Activated CD8-positive, alpha-beta memory T cell treated with anti-CD3 and anti-CD28 coated beads, Interleukin-2, amount 50 U/mL, for 48 hours (primary cell): ENCODE measurements at regions not wholly inside any gene's neighbourhood (a gene's known extent, or its start where the extent isn't known, plus 50 kb on each side); places are given as distances from the start of the nearest gene placed in this dataset.

Source experiments
- DNase-seq: peaks from one replicate; pipeline ENCODE4 v3.0.0-alpha.2; 2020

DNA sequence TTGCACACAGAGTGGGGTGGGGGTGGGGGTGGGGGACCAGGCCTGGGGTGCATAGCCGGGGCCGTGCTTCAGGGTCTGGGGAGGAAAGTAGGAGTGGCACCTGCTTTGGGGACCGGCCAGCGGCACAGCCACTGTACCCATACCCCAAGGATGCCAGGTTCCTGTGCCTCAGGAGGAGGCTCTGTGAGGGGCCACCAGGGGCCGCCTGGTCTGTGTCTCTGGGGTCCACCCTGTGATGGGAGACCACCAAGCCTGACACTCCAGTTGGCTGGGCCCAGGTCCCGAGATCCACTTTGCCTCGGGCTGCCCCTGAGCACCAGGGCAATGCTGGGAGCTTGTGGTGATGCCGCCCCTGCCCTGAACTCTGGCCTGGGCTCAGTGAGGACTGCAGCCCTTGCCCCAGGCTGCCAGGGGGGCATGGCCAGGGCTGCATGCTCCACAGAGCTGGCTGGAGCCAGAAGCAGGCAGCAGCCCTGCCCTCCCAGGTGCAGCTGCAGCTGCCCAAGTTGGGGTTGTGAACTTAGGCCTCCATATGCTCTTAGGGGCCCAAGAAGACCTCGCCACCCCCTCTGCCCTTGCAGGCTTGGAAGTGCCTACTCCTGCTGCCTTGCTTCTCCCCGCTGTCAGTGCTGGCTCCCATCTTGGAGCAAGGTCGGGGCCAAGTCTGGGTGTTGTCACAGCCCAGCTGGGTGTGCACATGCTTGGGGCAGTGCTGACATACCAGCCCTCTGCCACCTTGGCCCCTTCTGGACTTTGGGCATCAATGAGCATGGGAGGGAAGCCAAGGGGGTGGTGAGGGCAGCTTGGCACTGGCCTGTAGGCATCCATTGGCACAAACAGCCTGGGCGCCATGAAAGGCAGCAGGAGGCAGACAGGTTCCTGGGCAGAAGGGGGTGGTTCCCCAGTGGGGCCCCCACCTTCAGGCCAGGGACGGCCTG lies 123.3 kb upstream of the THY1 start:
- DNase-seq: no peak

DNA sequence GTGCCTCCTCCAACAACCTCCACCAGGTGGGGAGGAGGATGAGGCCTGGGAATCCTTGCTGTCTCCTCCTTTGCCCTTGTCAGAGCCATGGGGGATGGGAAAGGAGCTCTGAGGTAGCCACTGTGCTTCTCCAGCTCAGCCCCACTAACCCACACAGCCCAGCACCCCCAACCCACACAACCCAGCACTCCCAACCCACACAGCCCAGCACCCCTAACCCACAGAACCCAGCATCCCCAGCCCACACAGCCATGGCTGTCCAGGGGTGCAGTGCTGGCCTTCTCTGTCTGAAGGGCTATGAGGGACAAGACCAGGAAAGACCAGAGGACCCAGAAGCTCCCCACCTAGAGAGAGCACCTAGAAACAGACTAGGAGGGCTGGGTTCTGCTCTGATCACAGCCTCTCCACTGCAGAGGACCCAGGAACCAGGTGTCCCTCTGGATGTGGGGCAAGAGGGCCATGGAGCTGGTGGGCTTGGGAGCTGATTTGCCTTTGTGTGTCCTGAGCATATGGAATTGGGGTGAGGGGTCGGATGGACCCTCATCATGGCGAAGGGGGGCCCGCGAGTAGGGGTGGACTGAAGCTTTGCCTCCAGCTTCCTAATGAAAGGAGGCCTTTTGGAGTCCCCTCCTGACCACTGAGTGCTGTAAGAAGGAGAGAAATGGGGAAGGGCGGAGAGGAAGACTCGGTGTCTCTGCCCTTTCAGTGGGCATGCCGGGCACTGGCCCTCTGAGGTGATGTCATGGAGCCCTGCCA lies 117.6 kb upstream of the THY1 start:
- no peak for DNase-seq

DNA sequence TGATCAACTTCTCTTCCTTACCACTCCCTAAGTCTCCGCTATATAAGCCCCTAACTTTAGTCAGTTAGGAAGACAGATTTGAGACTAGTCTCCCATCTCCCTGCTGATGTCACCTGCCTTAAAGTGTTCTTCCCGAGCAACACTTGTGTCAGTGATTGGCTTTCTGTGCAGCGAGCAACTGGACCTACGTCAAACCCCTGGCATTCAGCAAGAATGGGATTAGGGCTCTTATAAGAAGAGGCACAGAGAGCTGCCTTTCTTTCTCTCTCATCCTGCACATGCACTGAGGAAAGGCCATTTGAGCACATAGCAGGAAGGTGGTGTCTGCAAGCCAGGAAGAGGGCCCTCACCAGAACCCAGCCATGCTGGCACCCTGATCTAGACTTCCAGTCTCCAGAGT lies 116.6 kb upstream of the THY1 start:
- DNase-seq: no peak

DNA sequence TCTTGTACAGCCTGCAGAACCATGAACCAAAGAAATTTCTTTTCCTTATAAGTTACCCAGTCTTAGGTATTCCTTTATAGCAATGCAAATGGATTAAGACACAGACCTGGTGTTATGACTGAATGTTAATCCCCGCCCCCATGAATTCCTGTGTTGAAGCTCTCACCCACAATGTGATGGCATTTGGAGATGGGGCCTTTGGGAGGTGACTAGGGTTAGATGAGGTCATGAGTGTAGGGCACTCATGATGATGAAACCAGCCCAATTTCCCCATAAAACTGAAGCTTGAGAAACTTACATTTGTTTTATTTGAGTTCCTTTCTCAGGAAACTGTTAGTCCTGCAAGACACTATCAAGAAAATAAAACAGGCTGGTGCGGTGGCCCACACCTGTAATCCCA lies 115.8 kb upstream of the THY1 start:
- DNase-seq: no peak

DNA sequence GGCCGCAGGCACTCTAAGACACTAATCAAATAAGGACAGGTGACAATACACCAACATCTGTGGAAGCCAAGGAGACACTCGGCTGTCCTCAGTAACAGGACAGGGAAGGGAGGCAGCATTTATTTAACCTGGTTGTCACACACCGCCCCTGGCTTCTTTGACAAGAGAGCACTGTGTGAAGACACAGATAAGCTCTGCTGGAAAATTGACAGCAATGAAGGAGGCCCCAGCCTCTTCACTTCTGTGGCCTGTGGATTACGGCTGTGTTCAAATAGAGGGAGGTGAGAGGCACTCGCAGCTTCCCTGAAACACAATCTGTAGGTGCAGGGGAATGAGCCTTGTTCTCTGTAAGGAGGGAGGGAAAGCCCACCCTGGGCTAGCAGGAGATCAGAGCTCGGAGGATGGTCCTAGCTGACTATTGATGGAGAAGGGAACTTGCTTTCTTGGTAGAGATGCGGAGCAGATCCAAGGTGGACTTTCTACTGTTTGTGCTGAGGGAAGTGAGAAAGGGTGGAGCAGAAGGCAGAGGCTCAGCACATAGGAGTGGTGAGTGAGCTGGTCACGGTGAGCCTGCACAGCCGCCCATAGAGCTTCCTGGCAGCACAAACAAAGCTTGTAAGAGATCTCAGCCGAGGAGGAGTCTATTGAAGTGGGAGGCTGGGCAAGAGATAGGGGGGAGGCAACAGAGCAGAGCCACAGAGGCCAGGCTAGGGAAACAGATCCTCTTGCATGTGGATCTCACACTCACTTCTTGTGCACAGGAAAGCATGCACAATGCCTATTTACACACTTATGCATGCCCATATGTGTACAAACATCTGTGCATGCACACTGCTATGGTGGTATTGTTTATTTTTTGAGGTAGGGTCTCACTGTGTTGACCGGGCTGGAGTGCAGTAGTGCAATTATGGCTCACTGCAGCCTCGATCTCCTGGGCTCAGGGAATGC lies 114.6 kb upstream of the THY1 start:
- DNase-seq: no peak

DNA sequence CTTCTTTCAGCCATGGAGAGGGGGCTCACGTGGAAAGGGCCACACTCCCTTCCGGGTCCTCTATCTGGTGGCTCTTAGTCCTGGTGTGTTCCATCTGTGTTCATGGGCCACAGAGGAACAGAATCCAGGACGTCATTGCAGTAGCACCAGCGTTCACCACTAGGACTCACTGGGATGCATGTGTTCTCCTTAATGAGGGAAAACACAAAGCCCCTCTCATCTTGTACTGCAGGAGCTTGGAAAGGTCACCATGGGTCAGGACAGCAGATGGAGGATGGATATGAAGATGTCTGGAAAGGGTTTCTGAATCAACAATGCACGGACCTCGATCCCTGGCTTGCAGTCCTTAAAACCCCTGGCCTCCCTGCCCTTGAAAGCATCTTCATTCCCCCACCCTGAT lies 113.8 kb upstream of the THY1 start:
- DNase-seq: no peak

DNA sequence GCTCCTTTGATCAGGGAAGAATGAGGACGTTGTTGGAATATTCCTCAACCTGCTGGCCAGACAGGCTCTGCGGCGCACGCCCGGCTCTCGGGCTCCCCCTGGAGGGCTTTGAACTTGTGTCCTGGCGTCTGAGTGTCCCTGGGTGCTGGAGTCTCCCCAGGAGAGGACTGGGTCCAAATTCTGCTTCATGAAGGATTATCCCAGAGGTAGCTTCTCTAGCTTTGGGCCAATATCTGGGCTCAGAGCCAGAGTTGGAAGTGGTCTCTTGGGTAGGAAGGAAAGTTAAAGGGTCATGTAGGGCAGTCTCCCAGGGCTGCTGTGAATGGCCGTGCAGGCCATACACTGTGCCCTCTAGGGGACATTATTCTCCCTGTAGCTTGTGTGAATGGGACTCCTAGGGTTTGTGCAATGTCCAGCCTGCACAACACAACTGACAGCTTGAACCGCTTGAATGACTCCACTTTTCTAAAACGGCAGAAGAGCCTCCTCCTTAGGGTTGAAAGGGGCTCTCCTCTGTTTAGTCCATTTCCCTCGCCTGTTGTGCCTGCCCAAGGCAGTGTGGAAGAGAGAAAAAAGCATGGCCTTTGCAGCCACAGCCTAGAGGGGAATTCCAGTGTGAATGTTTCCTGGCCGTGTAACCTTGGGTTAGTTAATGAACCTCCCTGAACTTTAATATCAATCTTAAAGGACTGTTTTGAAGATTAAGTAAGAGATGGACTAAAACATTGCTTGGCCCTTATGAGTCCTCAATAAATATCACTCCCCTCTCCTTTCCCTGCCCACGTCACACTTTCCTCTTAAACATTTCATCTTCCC lies 111.2 kb upstream of the THY1 start:
- peak; percentile 88 for DNase-seq

DNA sequence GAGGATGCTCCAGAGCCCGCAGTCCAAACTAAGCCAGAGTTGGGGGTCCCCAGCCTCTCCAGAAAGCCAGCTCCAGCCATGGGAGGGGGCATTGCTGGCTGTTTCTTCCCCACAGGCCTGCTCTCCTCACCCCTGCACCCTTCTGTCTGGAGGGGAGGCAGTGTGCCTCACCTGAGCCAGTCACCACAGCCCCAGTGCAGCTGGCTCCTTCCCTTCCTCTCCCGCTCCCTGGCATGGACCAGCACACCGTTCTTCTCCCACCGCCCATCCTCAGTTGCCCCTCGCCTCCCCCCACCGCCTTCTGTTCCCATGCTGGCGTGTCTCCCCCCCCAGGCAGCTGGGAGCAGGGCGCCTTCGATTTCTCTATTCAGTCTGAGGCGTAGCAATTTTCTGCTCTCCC lies 110.5 kb upstream of the THY1 start:
- DNase-seq: no peak

DNA sequence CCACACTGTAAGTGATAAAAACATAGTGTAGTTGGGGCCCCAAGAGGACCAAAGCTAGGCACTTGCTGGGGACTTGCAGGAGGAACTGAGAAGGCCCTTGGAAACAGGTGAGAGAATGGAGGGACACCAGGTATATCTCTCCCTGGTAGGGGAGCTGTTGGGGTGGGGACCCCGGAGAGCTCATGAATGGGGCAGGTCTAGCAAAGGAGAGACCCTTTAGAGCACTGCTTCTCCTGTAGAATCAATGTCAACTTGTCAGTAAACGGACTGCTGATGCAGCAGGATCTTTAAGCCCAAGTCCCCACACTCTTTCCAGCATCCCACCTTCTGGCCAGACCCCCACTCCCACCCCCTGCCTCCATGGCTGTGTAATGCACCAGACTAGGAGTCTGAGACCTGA lies 109.6 kb upstream of the THY1 start:
- DNase-seq: no peak

DNA sequence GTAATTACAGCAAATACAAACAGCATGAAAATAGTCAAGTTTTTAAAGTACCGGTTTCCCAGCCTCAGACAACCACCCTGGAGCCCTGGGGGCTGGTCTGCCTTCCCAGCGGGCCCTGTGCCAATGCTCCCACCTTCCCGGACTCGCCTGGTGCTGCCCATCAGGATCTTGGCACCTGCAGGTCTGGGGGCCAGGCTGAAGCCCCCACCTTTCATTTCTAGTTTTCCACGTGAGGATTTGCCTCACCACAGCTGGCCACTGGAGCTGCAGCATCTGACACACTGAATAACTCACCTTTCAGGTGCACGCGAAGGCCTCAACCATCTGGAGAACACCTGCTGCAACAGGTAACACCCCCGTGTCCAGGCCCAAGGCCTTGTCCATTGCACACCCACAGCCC lies 108.7 kb upstream of the THY1 start:
- DNase-seq: no peak

DNA sequence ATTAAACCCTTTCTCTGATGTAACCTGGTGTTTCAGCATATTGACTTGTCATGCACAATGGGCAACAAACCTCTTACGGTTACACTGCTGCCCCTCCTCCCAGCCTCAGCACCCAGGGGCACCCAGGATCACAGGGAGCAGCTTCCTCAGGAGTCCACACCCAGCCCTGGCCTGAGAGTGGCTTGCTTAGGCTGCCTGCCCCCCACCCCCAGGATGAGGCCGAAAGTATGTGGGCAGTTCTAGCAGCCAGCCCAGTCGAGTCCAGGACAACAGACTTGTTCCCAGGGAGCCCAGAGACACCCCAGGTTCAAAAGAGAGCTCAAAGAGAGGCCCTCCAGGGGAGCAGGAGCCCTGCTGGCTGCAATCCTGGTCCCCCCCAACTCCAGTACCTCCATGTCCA lies 108.1 kb upstream of the THY1 start:
- no peak for DNase-seq

DNA sequence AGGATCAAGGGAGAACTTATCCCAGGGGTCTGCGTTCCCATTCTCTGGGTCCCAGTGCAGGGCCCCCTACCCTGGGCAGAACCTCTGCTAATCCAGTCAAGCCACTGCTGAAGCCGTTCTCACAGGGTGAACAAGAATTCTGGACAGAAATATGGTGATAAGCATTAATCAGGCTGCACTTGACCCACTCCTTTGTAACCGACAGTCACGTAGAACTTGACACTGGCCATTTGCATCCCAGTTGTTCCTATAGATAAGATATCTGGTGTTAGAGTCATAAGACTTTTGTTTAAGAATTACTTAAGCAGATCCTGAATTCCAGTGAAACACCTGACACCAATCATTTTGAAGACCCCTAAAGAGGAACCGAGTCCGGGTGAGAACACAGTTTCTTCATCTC lies 107.5 kb upstream of the THY1 start:
- DNase-seq: no peak

DNA sequence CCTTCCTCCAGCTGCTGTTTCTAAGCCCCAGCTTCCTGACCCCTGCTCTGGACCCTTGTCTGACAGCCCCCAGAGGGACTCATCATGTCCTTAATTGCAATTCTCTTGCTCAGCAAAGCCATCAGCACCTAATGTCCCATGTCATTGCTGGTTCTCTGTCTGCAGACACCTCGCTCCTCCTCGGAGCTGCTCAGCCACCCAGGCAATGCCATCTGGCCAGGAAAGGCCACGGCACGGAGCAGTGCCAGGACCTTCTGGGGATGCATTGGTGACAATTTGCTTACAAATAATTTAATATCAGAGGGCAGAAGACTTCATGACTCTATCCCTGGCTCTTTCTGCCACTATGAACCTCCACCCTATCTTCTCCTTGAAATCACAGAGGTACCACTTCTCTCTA lies 107.0 kb upstream of the THY1 start:
- no peak for DNase-seq

DNA sequence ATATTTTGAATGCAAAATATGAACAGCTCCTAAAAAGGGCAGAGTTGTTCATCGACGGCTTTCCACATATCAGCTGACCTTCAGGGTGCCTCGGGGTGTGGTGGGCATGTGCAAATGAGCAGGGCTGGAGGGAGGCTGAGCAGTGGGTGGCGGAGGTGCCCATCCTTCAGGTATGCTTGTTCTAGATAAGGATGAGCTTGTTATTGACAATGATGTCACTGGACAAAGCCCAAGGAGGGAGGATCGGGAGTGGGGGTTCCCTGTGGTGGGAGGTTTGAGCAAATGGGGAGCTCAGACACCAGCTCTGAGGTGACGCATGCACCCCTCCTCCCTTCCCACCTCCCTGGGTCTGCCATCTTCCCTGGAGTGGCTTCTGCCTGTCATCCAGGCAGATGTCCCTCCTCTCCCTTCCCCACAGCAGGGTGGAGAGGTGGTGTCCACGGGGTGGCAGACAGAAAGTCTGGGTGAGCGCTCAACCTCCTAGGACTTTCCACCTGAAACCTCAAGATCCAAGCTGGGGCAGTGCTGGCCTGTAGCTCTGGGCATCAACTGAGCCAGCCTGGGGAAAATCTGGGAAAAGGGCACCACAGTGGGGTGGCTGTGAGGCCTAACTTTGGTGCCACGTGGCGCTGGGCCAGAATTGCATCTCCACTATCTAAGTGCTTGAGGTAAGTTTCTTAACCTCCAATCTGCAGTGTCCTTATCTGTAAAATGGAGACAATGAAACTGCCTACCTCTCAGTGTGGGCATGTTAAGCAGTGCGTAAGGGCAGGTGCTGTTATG lies 106.3 kb upstream of the THY1 start:
- DNase-seq: no peak

DNA sequence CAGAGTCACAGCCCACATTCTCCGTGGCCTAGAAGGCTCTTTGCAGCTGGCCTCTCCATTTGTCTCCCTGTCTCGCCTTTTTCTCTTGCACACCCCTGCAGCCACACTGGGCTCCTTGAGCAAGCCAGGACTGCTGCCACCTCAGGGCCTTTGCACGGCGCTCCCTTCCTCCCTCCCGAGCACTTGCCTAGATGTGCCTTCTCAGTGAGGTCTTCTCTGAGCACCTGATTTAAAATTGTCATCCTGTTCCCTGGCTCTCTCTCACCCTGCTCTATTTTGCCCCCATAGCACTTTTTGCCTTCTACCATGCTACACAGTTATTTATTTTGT lies 102.9 kb upstream of the THY1 start:
- no peak for DNase-seq

DNA sequence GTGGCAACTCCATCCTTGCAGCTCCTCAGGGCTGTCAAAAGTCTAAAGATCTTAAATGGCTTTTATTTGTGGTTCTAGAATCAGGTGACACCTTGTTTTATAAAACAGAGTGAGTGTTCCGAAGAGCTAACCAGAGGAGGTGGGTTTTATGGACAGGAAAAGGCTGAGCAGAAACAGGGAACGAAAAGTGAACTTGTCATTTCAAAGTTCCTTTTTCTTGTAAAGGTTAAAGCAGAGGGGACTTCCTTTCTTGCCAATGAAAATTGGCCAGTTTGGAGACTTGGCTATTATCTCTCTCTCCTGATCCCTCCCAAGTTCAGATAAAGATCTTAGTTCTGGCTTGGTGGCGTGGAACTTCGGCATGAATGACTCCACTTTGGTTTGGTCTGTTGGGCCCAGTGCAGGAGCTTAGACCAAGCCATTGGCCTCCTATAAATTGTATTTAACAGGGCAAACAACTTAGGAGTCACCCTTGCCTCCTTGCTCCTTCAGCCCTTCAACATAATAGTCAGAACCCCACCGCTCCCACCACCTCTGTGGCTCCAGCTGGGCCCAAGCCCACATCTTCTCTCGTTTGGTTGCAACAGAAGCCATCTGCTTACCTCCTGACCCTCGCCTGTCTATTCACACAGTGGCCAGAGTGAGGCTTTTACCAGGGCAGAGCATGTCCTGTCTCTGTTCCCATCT lies 102.4 kb upstream of the THY1 start:
- DNase-seq: no peak

DNA sequence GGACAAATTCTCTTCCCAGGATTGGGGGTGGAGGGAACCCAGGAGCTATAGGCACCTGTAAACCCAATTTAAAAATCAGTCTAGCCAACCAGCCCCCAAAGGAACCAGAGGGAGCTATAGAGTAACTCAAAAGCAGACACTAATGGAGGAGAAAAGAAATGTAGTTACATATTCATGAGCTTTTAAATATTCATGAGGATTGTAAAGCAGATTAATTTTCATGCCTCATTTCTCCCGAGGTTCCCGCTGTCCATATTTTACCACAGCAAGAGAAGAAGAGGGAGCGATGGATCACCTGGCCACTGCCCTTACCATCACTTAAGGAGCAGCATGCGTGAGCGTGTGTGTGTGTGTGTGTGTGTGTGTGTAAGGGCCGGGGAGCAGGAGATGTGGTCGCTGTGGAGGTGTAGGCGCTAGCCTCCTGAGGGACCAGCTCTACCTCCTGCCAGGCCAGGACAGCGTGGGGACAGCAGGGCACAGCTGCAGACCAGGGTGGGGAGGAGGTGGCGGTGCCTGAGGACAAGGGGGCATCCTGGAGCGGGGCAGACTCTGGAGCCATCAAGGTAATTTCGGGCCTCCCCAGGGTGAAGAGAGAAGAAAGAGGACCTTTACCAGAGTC lies 100.7 kb upstream of the THY1 start:
- DNase-seq: no peak

DNA sequence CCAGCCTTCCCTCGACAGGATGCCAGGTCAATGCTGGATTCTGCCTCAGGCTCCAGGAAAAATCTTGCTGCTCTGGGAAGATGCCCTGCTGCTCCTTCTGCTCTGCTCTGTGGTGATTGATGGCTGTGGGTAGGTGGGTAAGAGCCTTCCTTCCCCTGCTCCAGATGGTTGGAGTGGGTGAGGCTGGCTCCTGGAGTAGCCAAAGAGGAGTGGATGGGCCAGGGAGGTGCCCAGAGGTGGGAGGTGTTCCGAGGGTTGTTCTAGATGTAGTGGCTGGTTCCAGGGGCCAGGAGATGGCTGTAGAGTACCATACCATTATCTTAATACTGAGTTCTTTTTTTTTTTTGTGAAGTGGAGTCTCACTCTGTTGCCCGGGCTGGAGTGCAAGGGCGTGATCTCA lies 99.6 kb upstream of the THY1 start:
- no peak for DNase-seq

DNA sequence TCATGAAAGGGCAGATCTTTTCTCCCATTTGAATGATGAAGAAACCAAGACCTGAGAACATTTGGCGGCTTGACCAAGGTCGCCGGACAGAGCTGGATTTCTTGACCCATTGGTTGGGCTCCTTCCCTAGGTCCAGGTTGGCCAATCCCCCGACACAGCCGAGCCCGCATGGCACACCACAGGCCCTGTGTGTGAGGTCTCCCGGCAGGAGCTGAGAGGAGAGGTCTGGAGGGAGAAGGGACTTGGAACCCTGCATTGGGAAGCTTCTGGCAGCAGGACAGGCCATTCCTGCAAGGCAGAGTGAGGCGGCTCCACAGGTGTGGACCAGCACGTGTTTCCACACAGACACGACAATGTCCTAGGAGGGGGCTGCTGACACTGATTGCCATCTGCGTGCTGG lies 98.6 kb upstream of the THY1 start:
- no peak for DNase-seq

DNA sequence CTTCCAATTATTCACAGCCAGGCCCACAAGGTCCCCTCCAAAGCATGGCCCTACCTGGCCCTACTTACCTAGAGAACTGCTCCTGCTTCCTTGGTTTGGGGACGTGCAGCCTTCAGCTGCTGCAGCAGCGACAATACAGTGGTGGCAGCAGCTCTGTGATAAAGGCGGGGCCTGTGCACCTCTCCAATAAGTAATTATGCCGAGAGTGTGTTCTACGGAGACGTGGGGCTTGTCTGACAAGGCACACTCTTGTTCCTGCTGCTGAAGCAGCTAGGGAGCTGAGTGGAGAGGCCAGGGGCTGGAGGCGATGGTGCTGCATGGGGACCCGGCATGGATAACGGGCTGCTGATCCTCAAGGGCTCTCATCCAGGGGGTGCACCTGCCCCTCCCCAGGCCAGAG lies 98.0 kb upstream of the THY1 start:
- no peak for DNase-seq

DNA sequence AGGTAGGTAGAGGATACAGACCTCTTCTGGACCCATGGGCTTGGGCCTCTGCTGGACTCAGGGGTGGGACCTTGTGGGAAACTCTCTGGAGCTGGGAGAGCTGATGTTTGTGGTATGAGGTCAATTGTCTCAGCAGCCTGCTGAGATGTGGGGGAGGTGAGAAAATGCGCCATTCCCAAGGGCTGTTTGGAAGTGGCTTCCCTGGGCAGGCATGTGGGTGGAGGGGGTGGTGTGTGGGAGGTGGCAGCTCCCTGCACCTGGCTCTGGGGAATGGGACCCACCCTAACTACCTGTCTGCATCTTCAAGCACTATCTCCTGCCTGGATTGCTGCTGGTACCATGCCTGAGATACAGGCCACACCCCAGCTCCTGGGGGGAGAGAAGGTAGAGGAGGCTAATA lies 97.4 kb upstream of the THY1 start:
- DNase-seq: no peak
